Stimulated activated CD4-positive, alpha-beta T cell treated with anti-CD3 and anti-CD28 coated beads, TNF-alpha, amount 100 ng/mL, for 1 hour (primary cell): ENCODE measurements at regions not wholly inside any gene's neighbourhood (a gene's known extent, or its start where the extent isn't known, plus 50 kb on each side); places are given as distances from the start of the nearest gene placed in this dataset.
"Not testable (repeated sequence)": the region's sequence is repeated elsewhere in the genome, so short reads cannot be mapped to it uniquely, and the experiment has no call there.

ENCODE experiments used
- DNase-seq, 3 donors: peaks; one replicate each; pipeline ENCODE4 v3.0.0-alpha.2; 2020; ENCODE audit warnings: low read depth in 3 of 3, low spot score in 1 of 3

DNA sequence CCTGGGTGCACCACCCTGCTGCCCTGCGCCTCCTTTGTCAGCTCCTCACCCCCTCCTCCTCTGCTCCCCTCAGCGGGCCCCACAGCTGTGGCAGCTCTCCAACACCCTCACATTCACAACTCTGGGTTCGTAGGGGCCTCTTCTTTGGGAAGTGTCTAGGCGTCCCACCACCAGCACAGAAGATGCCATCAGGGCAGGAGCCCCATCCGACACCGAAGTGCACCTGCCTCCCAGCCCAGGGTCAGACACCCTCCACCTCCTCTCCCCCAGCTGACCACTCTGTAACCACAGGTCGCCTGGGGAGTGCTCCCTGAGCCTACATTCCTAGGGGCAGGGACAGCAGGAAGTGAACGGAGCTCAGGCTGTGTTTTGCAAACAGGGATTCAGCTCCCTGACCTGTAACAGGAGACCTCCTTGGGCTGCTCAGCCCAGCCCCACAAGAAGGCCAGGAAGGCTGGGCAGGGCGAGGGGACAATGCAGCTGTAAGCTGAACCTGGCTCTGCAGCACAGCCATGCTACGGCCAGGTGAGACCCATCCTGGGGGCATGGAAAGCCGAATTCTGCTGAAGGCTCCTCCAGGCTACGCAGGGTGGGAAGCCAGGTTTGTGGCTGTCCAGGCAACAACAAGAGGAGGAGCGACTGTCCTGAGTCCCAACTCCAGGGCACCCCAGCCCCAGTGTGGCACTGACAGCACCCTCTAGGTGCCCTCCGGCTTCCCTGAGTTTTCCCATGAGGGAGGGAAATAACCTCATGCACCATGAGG lies 269.0 kb downstream of the GOLGA6L6 start:
- no peak for DNase-seq

DNA sequence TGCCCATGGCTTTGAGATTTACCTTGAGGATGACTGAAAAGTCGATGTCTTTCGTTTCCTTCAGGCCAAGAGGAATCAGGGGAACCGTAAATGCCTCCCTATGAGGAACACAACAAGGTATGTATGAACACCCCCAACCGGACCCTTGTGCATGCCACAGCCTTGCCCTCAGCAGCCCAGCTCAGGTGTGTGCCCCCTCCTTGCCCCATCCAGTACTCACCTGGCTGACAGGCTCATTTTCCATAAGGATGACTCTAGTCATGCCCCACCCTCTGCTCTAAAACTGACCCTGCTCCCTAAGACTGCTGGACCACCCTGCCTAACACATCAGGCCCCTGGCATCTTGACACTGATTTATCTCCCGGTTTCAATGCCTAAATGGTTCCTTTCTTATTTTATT lies 270.0 kb downstream of the GOLGA6L6 start:
- DNase-seq: no peak

DNA sequence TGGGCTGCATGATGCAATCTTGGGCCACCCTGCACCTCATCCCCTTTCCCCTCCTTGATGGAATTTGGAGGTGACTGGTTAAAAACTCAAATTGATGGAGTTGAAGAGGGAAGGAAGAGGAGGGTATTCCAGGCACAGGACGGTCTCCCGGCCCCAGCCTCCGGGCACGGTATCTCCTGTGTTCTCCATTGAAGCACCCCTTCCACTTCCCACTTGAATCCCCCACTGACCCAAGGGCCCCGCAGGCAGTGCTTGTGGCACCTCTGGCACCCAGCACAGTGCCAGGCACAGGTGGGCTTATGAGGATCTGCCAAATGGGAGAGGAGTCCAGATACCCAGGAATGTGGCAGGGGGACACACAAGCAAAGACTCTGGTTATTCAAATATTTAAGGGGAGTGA lies 271.6 kb downstream of the GOLGA6L6 start:
- not testable (repeated sequence) for DNase-seq

DNA sequence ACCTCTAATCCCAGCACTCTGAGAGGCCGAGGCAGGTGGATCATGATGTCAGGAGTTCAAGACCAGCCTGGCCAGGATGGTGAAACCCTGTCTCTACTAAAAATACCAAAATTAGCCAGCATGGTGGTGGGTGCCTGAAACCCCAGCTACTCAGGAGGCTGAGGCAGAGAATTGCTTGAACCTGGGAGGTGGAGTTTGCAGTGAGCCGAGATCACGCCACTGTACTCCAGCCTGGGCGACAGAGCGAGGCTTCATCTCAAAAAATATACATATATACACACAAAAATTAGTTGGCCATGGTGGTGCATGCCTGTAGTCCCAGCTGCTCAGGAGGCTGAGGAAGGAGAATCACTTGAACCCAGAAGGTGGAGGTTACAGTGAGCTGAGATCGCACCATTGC lies 273.6 kb downstream of the GOLGA6L6 start:
- DNase-seq: not testable (repeated sequence)

DNA sequence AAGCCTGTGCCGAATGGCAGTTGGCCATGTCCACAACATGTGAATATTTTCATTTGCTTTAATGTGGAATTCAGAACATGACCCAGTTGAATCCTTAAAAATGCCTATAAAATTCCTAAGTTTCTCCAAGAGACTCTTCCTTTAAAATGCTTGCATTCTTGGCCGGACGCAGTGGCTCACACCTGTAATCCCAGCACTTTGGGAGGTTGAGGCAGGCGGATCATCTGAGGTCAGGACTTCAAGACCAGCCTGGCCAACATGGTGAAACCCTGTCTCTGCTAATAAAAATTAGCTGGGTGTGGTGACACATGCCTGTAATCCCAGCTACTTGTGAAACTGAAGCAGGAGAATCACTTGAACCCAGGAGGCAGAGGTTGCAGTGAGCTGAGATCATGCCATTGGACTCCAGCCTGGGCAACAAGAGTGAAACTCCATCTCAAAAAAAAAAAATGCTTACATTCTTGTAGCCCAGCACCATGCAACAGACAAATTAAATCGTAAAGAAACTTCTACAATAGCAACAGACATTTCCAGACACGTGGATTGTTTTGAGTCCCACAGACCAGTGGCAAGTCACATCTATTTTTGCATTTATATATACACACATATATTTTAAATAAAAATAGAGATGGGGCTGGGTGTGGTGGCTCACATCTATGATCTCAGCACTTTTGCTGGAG lies 274.4 kb downstream of the GOLGA6L6 start:
- DNase-seq: not testable (repeated sequence)

DNA sequence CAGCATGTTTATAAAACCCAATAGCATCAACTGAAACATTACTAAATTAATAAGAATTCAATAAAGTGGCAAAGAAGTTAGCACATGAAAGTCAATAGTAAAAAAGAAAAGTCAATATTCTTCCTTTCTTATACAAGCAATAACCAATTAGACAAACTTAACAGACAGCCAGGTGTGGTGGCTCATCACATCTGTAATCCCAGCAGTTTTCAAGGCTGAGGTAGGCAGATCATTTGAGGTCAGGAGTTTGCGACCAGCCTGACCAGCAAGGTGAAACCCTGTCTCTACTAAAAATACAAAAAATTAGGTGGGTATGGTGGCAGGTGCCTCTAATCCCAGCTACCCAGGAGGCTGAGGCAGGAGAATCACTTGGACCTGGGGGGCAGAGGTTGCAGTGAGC lies 275.9 kb downstream of the GOLGA6L6 start:
- DNase-seq: not testable (repeated sequence)

DNA sequence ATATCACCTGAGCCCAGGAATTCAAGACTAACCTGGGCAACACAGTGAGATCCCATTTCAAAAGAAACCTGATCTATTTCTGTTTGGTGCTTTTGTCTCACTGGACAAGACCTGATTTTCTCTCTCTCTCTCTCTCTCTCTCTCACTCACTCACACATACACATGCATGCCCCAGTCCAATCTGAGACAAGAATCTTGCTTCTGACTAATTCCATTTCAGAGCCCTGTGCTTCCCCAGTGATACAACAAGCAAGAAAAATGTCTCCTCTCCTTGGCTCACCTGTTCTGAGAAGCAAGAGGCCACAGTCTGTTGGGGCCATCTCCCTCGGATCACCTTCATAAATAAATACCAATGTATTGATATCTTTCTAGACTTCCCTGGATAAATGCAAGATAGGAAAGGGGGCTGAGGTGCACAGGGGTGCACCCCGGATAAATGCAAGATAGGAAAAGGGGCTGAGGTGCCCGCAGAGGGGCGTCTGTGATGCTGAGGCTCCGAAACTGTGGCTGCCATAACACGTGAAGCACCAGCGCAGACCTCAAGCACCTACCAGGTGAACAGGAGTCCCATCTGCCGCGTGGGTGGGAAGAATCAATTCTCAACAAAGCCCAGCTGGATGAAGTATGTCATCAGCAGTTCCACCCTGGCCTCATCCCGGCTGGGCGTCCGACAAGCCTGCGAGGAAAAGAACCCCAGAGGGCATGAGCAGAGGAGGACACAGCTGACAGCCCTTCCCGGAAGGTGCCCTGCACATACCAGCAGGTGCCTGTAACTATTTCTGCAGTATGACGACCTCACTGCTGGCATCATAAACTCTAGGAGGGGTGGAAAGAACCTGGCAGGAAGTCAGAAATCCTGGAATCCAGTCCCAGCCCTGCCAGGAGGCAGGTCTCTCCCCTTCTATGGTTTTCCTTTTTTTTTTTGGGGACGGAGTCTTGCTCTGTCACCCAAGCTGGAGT lies 280.0 kb downstream of the GOLGA6L6 start:
- DNase-seq: not testable (repeated sequence)

DNA sequence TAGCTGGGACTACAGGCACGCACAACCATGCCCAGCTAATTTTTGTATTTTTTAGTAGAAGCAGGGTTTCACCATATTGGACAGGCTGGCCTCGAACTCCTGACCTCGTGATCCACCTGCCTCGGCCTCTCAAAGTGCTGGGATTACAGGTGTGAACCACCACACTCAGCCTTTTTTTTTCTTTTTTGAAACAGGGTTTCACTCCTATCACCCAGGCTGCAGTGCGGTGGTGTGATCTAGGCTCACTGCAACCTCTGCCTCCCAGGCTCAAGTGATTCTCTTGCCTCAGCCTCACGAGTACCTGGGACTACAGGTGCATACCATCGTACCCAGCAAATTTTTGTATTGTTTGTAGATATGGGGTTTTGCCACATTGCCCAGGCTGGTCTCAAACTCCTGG lies 280.9 kb downstream of the GOLGA6L6 start:
- not testable (repeated sequence) for DNase-seq

DNA sequence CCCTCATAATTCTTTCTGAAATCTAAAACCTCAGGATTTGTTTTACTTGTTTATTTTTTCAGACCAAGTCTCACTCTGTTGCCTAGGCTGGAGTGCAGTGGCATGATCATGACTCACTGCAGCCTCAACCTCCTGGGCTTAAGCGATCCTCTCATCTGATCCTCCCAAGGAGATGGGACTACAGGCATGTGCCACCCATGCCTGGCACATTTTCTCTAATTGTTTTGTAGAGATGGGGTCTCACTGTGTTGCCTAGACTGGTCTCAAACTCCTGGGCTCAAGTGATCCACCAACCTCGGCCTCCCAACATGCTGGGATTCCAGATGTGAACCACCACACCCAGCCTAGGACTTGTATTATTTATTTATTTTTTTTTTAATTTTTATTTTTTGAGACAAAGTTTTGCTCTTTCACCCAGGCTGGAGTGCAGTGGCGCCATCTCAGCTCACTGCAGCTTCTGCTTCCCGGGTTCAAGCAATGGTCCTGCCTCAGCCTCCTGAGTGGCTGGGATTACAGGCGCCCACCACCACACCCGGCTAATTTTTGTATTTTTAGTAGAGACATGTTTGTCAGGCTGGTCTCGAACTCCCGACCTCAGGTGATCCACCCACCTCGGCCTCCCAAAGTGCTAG lies 281.9 kb downstream of the GOLGA6L6 start:
- DNase-seq: not testable (repeated sequence)

DNA sequence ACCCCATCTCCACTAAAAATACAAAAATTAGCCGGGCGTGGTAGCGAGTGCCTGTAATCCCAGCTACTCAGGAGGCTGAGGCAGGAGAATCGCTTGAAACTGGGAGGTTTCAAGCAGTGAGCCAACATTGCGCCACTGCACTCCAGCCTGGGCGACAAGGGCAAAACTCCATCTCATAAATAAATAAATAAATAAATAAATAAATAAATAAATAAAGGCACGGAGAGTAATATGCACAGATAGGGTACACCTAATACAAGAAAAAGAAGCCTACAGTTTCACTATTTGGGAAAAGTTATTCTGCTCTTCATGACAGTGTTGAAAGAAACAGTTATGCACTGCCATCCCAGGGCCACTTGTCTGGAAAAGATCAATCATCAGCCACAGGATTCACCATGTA lies 285.2 kb downstream of the GOLGA6L6 start:
- not testable (repeated sequence) for DNase-seq

DNA sequence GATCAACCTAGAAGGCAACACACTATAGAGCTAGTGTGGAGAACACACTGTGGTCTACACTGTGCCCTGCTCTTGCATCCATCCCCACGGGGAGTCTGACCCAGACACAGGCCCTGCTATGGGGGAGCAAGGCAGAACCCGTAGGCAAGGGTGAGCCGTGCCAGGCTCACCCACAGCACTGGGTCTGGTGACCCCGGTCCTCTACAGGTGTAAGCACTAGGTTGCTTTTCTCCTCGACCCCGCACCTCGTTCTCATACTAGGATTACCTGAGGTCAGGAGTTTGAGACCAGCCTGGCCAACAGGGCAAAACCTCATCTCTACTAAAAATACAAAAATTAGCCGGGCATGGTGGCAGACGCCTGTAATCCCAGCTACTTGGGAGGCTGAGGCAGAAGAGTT lies 286.0 kb downstream of the GOLGA6L6 start:
- not testable (repeated sequence) for DNase-seq

DNA sequence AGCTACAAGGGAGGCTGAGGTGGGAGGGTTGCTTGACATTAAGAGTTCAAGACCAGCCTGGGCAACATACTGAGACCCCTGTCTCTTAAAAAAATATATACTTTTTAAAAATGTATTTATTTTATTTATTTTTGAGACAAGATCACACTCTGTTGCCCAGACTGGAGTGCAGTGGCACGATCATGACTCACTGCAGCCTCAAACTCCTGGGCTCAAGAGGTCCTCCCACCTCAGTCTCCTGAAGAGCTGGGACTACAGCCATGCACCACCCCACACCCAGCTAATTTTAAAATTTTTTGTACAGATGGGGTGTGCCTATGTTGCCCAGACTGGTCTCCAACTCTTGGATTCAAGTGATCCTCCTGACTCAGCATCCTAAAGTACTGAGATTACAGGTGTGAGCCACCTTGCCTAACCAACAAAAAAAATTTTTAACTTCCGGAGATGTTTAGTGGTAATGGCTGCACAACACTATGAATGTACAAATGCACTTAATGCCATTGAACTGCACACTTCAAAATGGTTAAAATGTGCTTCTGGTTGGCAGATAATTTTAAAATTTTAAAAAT lies 288.5 kb downstream of the GOLGA6L6 start:
- DNase-seq: not testable (repeated sequence)

DNA sequence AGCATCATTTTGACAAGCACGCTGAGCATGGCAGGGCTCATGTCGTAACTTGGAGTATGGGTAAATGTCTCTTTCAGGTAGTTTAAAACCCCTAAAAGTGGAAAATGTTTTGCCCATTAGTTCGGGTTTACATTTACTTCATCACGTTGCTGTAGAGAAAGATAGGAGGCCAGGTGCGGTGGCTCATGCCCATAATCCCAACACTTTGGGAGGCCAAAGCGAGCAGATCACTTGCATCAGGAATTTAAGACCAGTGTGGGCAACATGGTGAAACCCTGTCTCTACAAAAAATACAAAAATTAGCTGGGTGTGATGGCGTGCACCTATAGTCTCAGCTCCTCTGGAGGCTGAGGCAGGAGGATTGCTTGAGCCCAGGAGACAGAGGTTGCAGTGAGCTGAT lies 289.6 kb downstream of the GOLGA6L6 start:
- DNase-seq: not testable (repeated sequence)

DNA sequence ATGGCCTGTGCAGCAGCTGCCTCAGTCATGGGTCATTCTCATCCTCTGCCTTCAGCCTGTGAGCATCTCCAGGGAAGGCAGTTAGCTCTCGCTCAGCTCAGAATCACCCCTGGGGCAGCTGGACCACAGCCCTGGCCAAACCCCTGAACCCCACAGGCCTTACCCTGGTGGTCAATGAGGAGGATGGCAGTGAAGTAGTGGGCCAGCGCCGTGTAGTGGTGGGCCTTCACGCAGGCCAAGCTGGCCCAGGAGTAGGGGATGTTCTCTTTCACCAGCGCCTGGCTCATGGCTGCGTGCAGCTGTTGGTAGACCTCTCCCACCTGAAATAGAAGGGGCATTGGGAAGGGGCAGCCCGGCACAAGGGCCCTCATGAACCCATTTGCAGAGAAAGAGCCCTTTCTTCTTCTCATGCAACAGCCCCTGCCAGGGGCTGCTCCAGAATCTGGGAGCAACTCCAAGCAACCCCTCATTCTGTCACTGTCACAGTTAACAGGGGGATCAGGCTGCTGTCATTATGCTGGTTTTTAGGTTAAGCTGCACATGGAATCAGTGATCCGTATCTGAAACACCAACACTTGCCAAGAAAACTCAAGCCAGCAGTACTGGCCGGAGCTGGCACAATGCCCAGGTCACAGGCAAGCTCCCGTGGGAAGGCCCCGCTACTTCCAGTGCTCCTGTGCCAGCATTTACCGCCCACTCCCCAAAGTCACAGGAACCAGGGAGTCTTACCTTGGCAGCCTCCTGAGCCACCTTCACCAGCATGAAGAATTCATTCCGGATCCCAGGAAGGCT lies 290.2 kb downstream of the GOLGA6L6 start:
- not testable (repeated sequence) for DNase-seq

DNA sequence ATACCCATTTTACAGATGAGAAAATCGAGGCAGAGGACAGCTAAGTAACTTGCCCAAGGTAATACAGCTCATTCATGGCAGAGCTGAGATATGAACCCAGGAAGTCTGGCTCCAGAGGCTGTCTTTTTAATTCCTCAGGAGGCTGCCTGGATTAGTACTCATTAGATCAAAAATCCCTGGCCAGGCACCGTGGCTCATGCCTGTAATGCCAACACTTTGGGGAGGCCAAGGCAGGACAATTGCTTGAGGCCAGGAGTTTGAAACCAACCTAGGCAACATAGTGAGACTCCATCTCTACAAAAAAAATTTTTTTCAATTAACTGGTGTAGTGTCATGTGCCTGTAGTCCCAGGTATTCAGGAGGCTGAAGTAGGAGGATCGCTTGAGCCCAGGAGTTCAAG lies 291.4 kb downstream of the GOLGA6L6 start:
- not testable (repeated sequence) for DNase-seq

DNA sequence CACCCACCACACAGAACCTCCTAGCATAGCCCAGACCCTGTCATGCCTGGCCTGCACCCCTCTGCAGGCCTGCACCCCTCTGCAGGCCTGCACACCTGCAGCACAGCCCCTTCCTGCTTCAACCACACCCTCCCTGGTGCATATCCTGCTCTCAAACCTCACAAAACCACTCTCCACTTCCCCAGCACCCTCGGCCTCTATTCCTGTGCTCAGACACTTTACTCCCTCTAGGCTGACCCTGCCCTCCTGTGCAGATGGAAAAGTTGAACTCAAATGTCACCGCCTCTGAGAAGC lies 292.0 kb downstream of the GOLGA6L6 start:
- not testable (repeated sequence) for DNase-seq

DNA sequence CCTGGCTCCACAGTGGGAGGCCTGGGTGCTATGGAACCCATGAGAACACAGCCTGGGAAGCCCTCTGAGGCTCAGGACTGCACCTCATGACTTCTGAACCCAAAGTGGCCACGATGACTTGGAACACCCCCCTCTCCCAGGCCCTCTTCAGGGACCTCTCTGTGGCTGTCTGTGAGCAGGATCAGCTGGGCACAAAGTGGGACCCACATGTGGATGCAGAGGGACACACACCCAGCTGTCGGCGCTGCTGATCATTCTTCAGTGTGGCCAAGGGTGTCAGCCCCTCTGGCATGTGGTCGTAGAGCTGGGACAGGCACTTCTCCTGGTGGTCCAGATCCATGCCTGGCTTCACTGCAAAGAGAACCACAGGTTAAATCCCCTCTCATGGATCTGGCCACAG lies 293.2 kb downstream of the GOLGA6L6 start:
- not testable (repeated sequence) for DNase-seq

DNA sequence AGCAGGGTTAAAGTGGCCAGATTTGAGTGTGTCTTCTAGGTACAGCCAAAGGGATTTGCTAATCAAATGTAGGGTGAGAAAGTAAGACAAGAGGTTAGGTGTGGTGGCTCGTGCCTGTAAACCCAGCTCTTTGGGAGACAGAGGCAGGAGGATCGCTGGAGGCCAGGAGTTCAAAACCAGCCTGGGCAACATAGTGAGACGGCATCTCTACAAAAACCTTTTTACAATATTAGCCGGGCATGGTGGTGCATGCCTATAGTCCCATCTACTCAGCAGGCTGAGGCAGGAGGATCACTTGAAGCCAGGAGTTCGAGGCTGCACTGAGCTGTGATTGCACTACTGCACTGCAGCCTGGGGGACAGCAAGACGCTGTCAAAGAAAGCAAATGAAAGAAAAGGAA lies 294.5 kb downstream of the GOLGA6L6 start:
- DNase-seq: not testable (repeated sequence)

DNA sequence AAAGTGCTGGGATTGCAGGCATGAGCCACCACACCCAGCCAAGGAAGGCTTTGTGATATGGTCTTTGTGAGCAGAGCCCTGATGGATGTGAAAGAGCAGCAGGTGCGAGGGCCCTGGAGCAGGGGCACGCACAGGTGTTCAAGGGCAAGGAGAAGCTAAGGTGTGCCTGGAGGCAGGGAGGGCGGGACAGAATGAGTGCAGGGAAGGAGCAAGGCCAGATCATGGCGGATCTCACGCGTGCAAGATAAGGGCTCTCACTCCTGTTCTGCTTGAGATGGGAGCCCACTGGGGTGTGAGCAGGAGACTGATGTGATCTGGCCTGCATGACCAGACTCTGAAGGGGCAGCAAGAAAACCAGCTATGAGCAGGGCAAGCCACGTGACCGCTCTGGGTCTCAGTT lies 295.0 kb downstream of the GOLGA6L6 start:
- not testable (repeated sequence) for DNase-seq

DNA sequence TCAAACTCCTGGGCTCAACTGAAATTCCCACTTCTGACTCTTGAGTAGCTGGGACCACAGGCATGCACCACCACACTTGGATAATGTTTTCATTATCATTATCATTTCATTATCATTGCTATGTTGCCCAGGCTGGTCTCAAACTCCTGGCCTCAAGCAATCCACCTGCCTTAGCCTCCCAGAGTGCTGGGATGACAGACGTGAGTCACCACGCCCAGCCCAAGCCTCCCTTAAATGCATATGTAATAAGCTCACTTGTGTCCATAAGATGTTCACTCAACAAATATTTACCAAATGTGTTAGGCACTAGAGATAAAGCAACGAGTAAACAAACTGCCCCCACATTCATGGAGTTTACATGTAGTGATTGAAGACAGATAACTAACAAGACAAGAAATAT lies 295.7 kb downstream of the GOLGA6L6 start:
- not testable (repeated sequence) for DNase-seq
